DND-41 (cell line): ENCODE measurements at regions not wholly inside any gene's neighbourhood (a gene's known extent, or its start where the extent isn't known, plus 50 kb on each side); places are given as distances from the start of the nearest gene placed in this dataset.

Experiments
- EZH2 ChIP-seq: IDR thresholded peaks from 3 replicates; pipeline ENCODE4 v1.6.1; 2012; ENCODE audit warnings: borderline replicate concordance, low read depth, mild to moderate bottlenecking, moderate library complexity, low read length, inconsistent platforms; ENCODE audit not compliant: severe bottlenecking
- TF ChIP-seq, protein P1 (sequence below): IDR thresholded peaks from 2 replicates; pipeline ENCODE4 v1.5.1; 2012; ENCODE audit warnings: borderline replicate concordance, low read length, moderate library complexity, mild to moderate bottlenecking; ENCODE audit not compliant: poor library complexity, severe bottlenecking; ENCODE audit errors: extremely low read depth

DNA sequence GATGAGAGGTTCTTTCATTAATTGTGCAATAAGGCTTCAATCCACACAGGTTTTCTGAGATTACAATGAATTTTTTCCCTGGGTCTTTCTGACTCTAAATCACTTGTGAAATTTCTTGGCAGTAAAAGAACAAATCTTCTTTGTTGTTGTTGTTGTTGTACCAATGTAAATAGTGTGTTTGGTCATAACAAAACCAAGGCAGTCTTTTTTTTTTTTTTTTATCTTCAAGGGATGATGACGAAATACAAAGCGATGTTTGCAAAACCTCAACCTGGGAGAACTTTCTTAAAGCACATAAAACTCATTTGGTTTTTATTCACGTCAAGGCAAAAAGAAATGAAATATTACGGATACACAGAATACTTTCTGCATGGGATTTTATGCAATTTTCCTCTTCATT is 462.0 kb downstream of the LIG4 start:
- TF ChIP-seq, protein P1, sequence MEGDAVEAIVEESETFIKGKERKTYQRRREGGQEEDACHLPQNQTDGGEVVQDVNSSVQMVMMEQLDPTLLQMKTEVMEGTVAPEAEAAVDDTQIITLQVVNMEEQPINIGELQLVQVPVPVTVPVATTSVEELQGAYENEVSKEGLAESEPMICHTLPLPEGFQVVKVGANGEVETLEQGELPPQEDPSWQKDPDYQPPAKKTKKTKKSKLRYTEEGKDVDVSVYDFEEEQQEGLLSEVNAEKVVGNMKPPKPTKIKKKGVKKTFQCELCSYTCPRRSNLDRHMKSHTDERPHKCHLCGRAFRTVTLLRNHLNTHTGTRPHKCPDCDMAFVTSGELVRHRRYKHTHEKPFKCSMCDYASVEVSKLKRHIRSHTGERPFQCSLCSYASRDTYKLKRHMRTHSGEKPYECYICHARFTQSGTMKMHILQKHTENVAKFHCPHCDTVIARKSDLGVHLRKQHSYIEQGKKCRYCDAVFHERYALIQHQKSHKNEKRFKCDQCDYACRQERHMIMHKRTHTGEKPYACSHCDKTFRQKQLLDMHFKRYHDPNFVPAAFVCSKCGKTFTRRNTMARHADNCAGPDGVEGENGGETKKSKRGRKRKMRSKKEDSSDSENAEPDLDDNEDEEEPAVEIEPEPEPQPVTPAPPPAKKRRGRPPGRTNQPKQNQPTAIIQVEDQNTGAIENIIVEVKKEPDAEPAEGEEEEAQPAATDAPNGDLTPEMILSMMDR = no peak
- no peak for TF ChIP-seq EZH2
